ENCODE measurements at regions not wholly inside any gene's neighbourhood (a gene's known extent, or its start where the extent isn't known, plus 50 kb on each side); places are given as distances from the start of the nearest gene placed in this dataset.

DNA sequence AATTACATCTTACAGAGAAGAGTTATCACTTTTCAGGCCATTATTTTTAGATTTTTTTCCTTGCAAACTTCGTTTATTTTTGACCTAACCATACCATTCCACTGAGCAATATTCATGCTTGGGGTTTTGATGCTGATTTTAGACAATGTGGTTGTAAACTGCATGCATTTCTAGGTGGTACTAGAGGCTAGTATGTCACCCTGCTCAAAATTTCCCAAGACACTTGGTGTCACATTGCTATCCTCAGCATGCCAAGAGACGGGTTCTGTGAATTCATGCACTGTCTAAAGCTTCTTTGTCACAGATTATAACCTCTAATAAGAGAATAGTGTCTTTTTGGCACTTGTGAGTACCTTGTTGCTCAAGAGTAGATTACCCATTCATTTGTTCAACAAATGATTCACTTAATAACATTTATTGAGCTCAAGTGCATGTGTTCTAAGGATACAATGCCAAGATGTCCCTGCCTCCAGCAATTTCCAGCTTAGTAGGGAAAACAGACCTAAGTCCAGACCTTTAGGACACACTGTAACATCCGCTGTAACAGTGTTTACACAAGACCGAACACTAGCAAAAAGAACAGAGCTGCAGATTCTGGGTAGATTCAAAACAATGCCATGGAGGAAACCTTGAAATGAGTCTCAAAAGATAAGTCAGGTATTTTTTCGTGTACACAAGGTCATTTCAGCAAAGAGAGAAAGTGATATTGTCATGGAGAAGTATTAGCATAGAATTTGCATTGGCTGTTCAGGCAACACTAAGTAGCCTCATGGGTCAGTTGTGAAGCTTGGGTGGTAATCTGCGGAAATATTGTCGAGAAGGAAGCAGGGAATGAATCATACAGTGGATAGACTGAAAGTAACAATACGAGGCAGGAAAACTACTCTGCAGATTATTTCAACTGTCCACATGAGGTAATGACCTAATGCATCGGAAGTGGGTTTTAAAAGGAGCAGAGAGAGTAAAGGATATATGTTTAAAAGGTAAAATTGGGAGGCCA lies 515.1 kb upstream of the ZFP42 start:
- H3K4me3 ChIP-seq (ENCODE audit: low read depth in 1 of 2, low read length in 1 of 2): no peak overlapping the region
- TF ChIP-seq CTCF (IDR thresholded peaks at IDR 0.05): no peak
- no peaks in the 10 kb centered on the region for H3K27me3 ChIP-seq
- H3K4me1 ChIP-seq (ENCODE audit: control insufficient read depth in 1 of 2, insufficient read depth in 1 of 2, low read depth in 1 of 2, low read length in 1 of 2): no peaks in the 10 kb centered on the region
- no peaks in the 10 kb centered on the region for H3K9me3 ChIP-seq
- H3K36me3 ChIP-seq: no peaks in the 10 kb centered on the region
- no peak overlapping the region for H3K27ac ChIP-seq

DNA sequence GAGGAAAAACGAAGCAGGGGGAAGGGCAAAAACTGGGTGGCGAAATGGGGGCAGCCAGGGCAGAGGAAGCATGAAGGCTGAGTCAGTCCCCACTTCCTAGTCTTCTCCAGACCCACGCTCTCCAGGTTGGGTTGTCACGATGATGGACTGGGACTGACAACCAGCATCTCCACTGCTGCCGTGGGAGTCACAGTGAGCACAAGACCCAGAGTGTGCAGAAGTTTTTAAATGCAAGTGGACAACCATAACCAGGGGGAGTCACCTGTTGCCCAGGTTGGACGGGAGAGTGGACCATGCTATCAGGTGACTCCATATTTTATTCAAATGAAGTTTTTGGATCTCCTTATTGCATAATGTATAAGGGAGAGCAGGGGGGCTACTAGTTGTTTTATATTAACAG lies 511.4 kb upstream of the ZFP42 start:
- Histone ChIP-seq H3K27ac (no peak overlapping the region), H3K4me3 (ENCODE audit: low read depth in 1 of 2, low read length in 1 of 2) (no peak overlapping the region), H3K36me3 (no peaks in the 10 kb centered on the region), H3K27me3 (no peaks in the 10 kb centered on the region), H3K9me3 (no peaks in the 10 kb centered on the region), H3K4me1 (ENCODE audit: control insufficient read depth in 1 of 2, insufficient read depth in 1 of 2, low read depth in 1 of 2, low read length in 1 of 2) (no peaks in the 10 kb centered on the region)
- TF ChIP-seq CTCF (IDR thresholded peaks at IDR 0.05): no peak

DNA sequence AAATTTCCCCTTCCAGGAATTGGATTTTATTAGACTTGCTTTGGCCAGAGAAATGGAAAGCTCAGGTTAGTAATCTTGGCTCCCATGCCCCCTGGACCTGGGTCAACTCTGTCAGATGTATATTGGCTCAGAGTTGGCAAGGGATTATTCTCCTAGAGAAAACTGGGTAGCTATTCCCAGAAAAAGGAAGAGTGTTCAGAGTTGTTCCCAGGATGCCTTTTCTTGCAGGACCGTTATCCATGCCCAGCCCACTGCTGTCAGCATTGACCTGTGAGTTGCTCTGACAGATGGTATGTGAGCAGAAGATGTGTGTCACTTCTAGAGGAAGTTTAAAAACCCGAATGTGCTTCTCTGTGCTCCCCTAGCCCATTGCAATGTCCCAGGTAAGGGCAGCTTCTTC lies 509.9 kb upstream of the ZFP42 start:
- H3K4me1 ChIP-seq (ENCODE audit: control insufficient read depth in 1 of 2, insufficient read depth in 1 of 2, low read depth in 1 of 2, low read length in 1 of 2): no peaks in the 10 kb centered on the region
- no peak overlapping the region for H3K4me3 ChIP-seq (ENCODE audit: low read depth in 1 of 2, low read length in 1 of 2)
- no peaks in the 10 kb centered on the region for H3K36me3 ChIP-seq
- H3K27me3 ChIP-seq: no peaks in the 10 kb centered on the region
- no peak for TF ChIP-seq CTCF (IDR thresholded peaks at IDR 0.05)
- H3K27ac ChIP-seq: no peak overlapping the region
- H3K9me3 ChIP-seq: no peaks in the 10 kb centered on the region

DNA sequence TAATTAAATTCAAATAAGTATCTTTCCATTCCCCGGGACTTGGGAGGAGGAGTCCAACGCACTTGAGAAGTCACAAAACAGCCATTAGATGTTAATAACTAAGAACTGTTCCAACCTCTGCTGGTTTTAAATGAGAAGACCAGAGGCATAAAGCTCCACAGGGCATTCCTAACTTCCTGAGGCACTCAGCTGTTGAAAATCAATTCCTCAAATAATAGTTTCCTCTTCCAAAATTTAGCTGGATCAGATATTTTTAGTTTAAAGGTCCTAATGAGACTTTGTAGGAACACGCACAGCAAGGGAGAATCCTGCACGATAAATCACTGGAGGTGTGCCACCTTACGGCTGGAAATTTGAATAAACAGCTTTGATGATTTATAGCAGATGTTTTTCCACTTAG lies 504.3 kb upstream of the ZFP42 start:
- Histone ChIP-seq H3K4me3 (ENCODE audit: low read depth in 1 of 2, low read length in 1 of 2) (no peak overlapping the region), H3K27ac (no peak overlapping the region), H3K4me1 (ENCODE audit: control insufficient read depth in 1 of 2, insufficient read depth in 1 of 2, low read depth in 1 of 2, low read length in 1 of 2) (no peaks in the 10 kb centered on the region), H3K9me3 (no peaks in the 10 kb centered on the region), H3K27me3 (no peaks in the 10 kb centered on the region), H3K36me3 (no peaks in the 10 kb centered on the region)
- TF ChIP-seq CTCF (IDR thresholded peaks at IDR 0.05): no peak

DNA sequence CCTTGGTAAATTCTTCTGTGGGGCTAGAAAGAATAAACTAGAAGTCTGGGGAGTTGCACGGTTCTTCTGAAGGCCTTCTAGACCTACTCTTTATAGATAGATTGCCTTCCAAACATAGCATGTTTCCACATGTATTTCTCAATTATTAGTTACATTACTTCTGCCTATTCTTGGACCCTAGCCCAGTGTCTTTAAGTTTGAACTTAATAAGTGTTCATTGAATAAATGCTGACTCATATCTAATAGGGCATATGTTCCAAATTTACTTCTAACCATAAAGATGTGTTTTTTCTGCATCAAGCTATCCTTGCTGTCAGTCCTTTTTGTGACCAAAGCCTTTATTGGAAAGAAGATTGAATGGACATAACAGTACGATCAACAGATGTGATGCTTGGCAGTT lies 503.6 kb upstream of the ZFP42 start:
- H3K4me3 ChIP-seq (ENCODE audit: low read depth in 1 of 2, low read length in 1 of 2): no peak overlapping the region
- no peaks in the 10 kb centered on the region for H3K4me1 ChIP-seq (ENCODE audit: control insufficient read depth in 1 of 2, insufficient read depth in 1 of 2, low read depth in 1 of 2, low read length in 1 of 2)
- no peaks in the 10 kb centered on the region for H3K9me3 ChIP-seq
- no peaks in the 10 kb centered on the region for H3K27me3 ChIP-seq
- no peak overlapping the region for H3K27ac ChIP-seq
- no peaks in the 10 kb centered on the region for H3K36me3 ChIP-seq
- no peak for TF ChIP-seq CTCF (IDR thresholded peaks at IDR 0.05)

Measured in neutrophil (primary cell).